Glutamatergic neuron (in vitro differentiated cells): ENCODE measurements at regions not wholly inside any gene's neighbourhood (a gene's known extent, or its start where the extent isn't known, plus 50 kb on each side); places are given as distances from the start of the nearest gene placed in this dataset.
A peak's percentile ranks its signal among the peaks of the same experiment; 100 is the strongest.

Experiments used
- DNase-seq: peaks from one replicate; pipeline ENCODE4 v3.0.0; 2022
- H3K27ac Mint-ChIP-seq: one replicate; pipeline ENCODE4 v1.8.0; 2020; ENCODE audit warnings: mild to moderate bottlenecking, mixed read lengths, inconsistent platforms; ENCODE audit not compliant: unreplicated experiment
- H3K27me3 Mint-ChIP-seq: one replicate; pipeline ENCODE4 v1.8.0; 2020; ENCODE audit warnings: mild to moderate bottlenecking, moderate library complexity, mixed read lengths, inconsistent platforms; ENCODE audit not compliant: unreplicated experiment
- H3K36me3 Mint-ChIP-seq: one replicate; pipeline ENCODE4 v1.8.0; 2020; ENCODE audit warnings: mild to moderate bottlenecking, mixed read lengths, inconsistent platforms; ENCODE audit not compliant: unreplicated experiment
- H3K4me1 Mint-ChIP-seq: one replicate; pipeline ENCODE4 v1.8.0; 2020; ENCODE audit warnings: mild to moderate bottlenecking, low read depth, mixed read lengths, inconsistent platforms; ENCODE audit not compliant: unreplicated experiment
- H3K4me3 Mint-ChIP-seq: one replicate; pipeline ENCODE4 v1.8.0; 2020; ENCODE audit warnings: mild to moderate bottlenecking, mixed read lengths, inconsistent platforms; ENCODE audit not compliant: unreplicated experiment
- H3K9me3 Mint-ChIP-seq: one replicate; pipeline ENCODE4 v1.8.0; 2020; ENCODE audit warnings: mild to moderate bottlenecking, moderate library complexity, mixed read lengths, inconsistent platforms; ENCODE audit not compliant: unreplicated experiment
- TF ChIP-seq, protein P1 (sequence below): fragments of 200-600 bp; sonication (generic); IDR thresholded peaks from one replicate; pipeline ENCODE4 v1.5.0; 2021; ENCODE audit not compliant: partially characterized antibody, unreplicated experiment

DNA sequence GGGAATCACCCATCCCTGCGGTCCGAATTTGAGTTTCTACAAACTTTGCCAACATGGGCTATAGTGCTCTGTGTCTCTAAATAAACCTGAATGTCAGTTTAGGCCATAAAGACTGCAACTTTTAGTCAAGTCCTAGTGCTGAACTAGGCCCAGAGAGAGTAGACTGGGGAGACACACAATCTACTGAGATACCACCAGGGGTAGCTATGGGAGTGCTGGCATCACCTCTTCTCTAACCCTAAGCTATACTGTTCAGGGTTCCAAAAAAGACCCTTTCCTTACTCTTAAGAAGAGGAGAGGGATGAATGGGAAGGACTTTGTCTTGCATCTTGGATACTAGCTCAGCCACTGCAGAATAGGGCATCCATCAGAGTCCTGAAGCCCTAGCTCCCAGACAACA, 866.7 kb upstream of the PRMT6 start:
- H3K4me3 Mint-ChIP-seq: no peak overlapping the region
- no peak for DNase-seq
- peaks cover 2% of the 10 kb centered on the region for H3K9me3 Mint-ChIP-seq
- H3K27ac Mint-ChIP-seq: no peak overlapping the region
- TF ChIP-seq, protein P1, sequence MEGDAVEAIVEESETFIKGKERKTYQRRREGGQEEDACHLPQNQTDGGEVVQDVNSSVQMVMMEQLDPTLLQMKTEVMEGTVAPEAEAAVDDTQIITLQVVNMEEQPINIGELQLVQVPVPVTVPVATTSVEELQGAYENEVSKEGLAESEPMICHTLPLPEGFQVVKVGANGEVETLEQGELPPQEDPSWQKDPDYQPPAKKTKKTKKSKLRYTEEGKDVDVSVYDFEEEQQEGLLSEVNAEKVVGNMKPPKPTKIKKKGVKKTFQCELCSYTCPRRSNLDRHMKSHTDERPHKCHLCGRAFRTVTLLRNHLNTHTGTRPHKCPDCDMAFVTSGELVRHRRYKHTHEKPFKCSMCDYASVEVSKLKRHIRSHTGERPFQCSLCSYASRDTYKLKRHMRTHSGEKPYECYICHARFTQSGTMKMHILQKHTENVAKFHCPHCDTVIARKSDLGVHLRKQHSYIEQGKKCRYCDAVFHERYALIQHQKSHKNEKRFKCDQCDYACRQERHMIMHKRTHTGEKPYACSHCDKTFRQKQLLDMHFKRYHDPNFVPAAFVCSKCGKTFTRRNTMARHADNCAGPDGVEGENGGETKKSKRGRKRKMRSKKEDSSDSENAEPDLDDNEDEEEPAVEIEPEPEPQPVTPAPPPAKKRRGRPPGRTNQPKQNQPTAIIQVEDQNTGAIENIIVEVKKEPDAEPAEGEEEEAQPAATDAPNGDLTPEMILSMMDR: no peak
- H3K36me3 Mint-ChIP-seq: peaks cover 13% of the 10 kb centered on the region
- H3K4me1 Mint-ChIP-seq: no peaks in the 10 kb centered on the region
- H3K27me3 Mint-ChIP-seq: peaks cover 3% of the 10 kb centered on the region

GRCh38 chr1:106194206-106194605, 862.3 kb upstream of the PRMT6 start:
- TF ChIP-seq, protein P1: no peak
- Mint-ChIP-seq H3K27me3 (peaks cover 3% of the 10 kb centered on the region), H3K4me1 (no peaks in the 10 kb centered on the region), H3K9me3 (peaks cover 2% of the 10 kb centered on the region), H3K27ac (no peak overlapping the region), H3K36me3 (peaks cover 13% of the 10 kb centered on the region), H3K4me3 (no peak overlapping the region)
- no peak for DNase-seq

DNA sequence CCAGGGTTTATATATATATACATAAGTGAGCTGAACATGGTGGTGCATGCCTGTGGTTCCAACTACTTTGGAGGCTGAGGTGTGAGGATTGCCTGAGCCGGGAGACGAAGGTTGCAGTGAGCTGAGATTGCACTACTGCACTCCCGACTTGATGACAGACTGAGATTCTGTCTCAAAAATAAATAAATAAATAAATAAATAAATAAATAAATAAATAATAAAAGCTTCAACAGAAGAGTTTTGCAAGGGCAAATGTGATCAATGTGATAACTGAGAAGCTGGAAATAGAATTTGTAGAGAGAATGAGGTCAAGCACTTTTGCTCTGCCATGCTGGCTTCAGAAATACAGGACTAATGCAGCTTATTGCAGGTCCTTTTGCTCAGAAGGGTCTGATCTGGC, 855.8 kb upstream of the PRMT6 start:
- H3K36me3 Mint-ChIP-seq: no peaks in the 10 kb centered on the region
- peaks cover 1% of the 10 kb centered on the region for H3K27me3 Mint-ChIP-seq
- peaks cover 2% of the 10 kb centered on the region for H3K4me1 Mint-ChIP-seq
- no peak for DNase-seq
- no peaks in the 10 kb centered on the region for H3K9me3 Mint-ChIP-seq
- H3K4me3 Mint-ChIP-seq: no peak overlapping the region
- TF ChIP-seq, protein P1: no peak
- no peak overlapping the region for H3K27ac Mint-ChIP-seq

GRCh38 chr1:106207185-106207584, 849.3 kb upstream of the PRMT6 start:
- TF ChIP-seq, protein P1: no peak

GRCh38 chr1:106217765-106218164, 838.7 kb upstream of the PRMT6 start:
- H3K4me1 Mint-ChIP-seq: no peaks in the 10 kb centered on the region
- no peaks in the 10 kb centered on the region for H3K36me3 Mint-ChIP-seq
- peaks cover 2% of the 10 kb centered on the region for H3K9me3 Mint-ChIP-seq
- no peak overlapping the region for H3K4me3 Mint-ChIP-seq
- H3K27me3 Mint-ChIP-seq: no peaks in the 10 kb centered on the region
- TF ChIP-seq, protein P1: peak; percentile 57
- DNase-seq: no peak
- no peak overlapping the region for H3K27ac Mint-ChIP-seq

More at GRCh38 chr1:106207185-106207584, 849.3 kb upstream of the PRMT6 start:
- no peak for DNase-seq
- Mint-ChIP-seq H3K27ac (no peak overlapping the region), H3K36me3 (no peaks in the 10 kb centered on the region), H3K9me3 (no peaks in the 10 kb centered on the region), H3K4me1 (no peaks in the 10 kb centered on the region), H3K4me3 (no peak overlapping the region), H3K27me3 (no peaks in the 10 kb centered on the region)
